Naive B cell (primary cell): ENCODE measurements at regions not wholly inside any gene's neighbourhood (a gene's known extent, or its start where the extent isn't known, plus 50 kb on each side); places are given as distances from the start of the nearest gene placed in this dataset.
A peak's percentile ranks its signal among the peaks of the same experiment; 100 is the strongest.

Experiments
- ATAC-seq, 2 donors: fragments of 150-1000 bp; cut with Tn5 transposase; 2 replicates each; pipeline ENCODE4 v1.10.0; 2021; ENCODE audit warnings: low read depth in 2 of 2, mild to moderate bottlenecking in 2 of 2, moderate library complexity in 2 of 2
- DNase-seq: peaks from one replicate; pipeline ENCODE4 v3.0.0; 2022
- H3K27ac Mint-ChIP-seq, 6 donors: one replicate each; pipeline ENCODE4 v1.8.0; 2020 to 2022; ENCODE audit warnings: mild to moderate bottlenecking in 6 of 6, mixed read lengths in 6 of 6, moderate library complexity in 5 of 6, inconsistent platforms in 2 of 6
- H3K27me3 Mint-ChIP-seq, 3 donors: one replicate each; pipeline ENCODE4 v1.8.0; 2021 to 2022; ENCODE audit warnings: mixed read lengths in 3 of 3, mild to moderate bottlenecking in 1 of 3
- H3K36me3 Mint-ChIP-seq, 2 donors: one replicate each; pipeline ENCODE4 v1.8.0; 2020 to 2022; ENCODE audit warnings: mixed read lengths in 2 of 2, inconsistent platforms in 1 of 2, mild to moderate bottlenecking in 1 of 2
- H3K4me1 Mint-ChIP-seq, 3 donors: one replicate each; pipeline ENCODE4 v1.8.0; 2020 to 2022; ENCODE audit warnings: mixed read lengths in 3 of 3, inconsistent platforms in 1 of 3, mild to moderate bottlenecking in 1 of 3, moderate library complexity in 1 of 3
- H3K4me3 Mint-ChIP-seq, 8 donors: one replicate each; pipeline ENCODE4 v1.8.0; 2020 to 2022; ENCODE audit warnings: mild to moderate bottlenecking in 8 of 8, mixed read lengths in 8 of 8, moderate library complexity in 8 of 8, inconsistent platforms in 2 of 8
- H3K9me3 Mint-ChIP-seq, 7 donors: one replicate each; pipeline ENCODE4 v1.8.0; 2020 to 2022; ENCODE audit warnings: mixed read lengths in 7 of 7, mild to moderate bottlenecking in 5 of 7, inconsistent platforms in 2 of 7, moderate library complexity in 1 of 7

DNA sequence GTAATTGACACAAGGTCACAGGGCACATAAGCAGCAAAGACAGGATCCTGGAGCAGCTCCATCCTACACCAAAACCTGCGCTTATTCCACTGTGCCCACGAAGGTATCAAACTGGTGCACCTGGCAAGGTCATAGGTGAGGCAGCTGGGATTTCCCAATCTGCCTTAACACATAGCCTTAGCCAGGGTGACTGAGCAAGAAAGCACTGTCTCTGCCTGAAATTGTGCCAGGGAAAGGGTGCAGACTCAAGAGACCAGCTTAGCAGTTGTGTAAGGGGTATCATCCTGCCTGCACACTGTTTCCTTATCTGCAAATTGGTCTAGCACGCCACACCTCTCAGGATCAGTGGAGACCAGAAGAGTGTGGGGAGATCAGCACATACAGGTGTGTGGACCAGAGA lies 82.8 kb downstream of the MAFB start:
- Mint-ChIP-seq H3K4me3 (no peak overlapping the region), H3K36me3 (no peaks in the 10 kb centered on the region), H3K27ac (no peak overlapping the region), H3K27me3 (peaks cover 7 to 27% (median 15%) of the 10 kb centered on the region in 3 donors), H3K9me3 (peaks cover 0 to 9% (median 3%) of the 10 kb centered on the region in 7 donors), H3K4me1 (no peaks in the 10 kb centered on the region)
- ATAC-seq = no peak
- no peak for DNase-seq

GRCh38 chr20:40604416-40604815 lies 84.6 kb downstream of the MAFB start:
- Mint-ChIP-seq H3K9me3 (peaks cover 0 to 17% (median 3%) of the 10 kb centered on the region in 7 donors), H3K27me3 (peaks cover 7 to 27% (median 11%) of the 10 kb centered on the region in 3 donors), H3K4me1 (no peaks in the 10 kb centered on the region), H3K36me3 (no peaks in the 10 kb centered on the region), H3K4me3 (no peak overlapping the region), H3K27ac (no peak overlapping the region)
- ATAC-seq = no peak
- DNase-seq = no peak

- DNase-seq = no peak
- H3K27ac Mint-ChIP-seq = peak overlapping the region in 1 of 6 donors; percentile 17
Measured at GRCh38 chr20:40603057-40603651, 85.9 kb downstream of the MAFB start.

DNA sequence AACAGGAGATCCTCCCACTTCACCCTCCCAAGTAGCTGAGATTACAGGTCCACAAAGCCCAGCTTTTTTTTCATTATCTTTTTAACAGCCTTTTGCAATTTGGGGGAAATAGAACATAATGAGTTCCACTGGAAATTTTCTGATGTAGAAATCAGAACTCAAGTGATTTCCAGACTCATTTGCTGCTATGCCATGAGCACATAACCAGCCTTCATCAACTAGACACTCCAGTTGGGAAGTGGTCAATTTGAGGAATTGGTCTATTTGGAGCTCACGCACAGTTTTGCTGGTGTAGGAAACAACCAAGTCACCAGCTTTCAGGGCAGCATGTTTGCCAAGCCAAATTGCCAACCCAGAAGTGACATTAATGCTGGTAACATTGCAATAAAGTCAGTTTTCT lies 86.7 kb downstream of the MAFB start:
- peaks cover 0 to 24% (median 11%) of the 10 kb centered on the region in 3 donors for H3K27me3 Mint-ChIP-seq
- H3K4me3 Mint-ChIP-seq = no peak overlapping the region
- peaks cover 4 to 21% (median 6%) of the 10 kb centered on the region in 7 donors for H3K9me3 Mint-ChIP-seq
- no peak for DNase-seq
- H3K4me1 Mint-ChIP-seq = no peaks in the 10 kb centered on the region
- no peak for ATAC-seq
- H3K36me3 Mint-ChIP-seq = peaks cover 0 to 7% of the 10 kb centered on the region in 2 donors
- no peak overlapping the region for H3K27ac Mint-ChIP-seq

More at GRCh38 chr20:40603057-40603651, 85.9 kb downstream of the MAFB start:
- no peak for ATAC-seq
- H3K4me1 Mint-ChIP-seq = no peaks in the 10 kb centered on the region
- peaks cover 2 to 27% (median 11%) of the 10 kb centered on the region in 3 donors for H3K27me3 Mint-ChIP-seq
- peaks cover 0 to 7% of the 10 kb centered on the region in 2 donors for H3K36me3 Mint-ChIP-seq
- no peak overlapping the region for H3K4me3 Mint-ChIP-seq
- H3K9me3 Mint-ChIP-seq = peaks cover 4 to 22% (median 6%) of the 10 kb centered on the region in 7 donors

- no peak for DNase-seq
- Mint-ChIP-seq H3K4me3 (no peak overlapping the region), H3K4me1 (no peaks in the 10 kb centered on the region), H3K9me3 (peaks cover 4 to 21% (median 6%) of the 10 kb centered on the region in 7 donors), H3K27me3 (peaks cover 8 to 21% (median 9%) of the 10 kb centered on the region in 3 donors), H3K27ac (no peak overlapping the region), H3K36me3 (peaks cover 0 to 7% of the 10 kb centered on the region in 2 donors)
- no peak for ATAC-seq
Measured at GRCh38 chr20:40600441-40601219, 88.4 kb downstream of the MAFB start.

DNA sequence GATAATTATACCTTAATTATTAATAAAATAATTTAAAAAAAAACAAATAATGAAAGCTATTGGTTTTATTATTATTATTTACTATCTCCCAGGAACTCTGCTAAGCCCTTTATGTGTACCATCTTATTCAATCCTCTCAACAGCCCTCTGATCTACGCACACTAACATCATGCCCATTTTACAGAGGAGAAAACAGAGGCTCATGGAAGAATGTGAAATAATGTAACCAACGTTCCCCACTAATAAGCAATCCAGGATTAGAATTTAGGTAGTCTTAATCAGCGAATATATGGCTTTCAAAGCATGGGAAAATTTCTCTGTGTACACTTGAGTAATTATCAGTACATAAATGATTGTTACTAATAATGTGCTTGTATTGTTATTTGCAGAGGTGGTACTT lies 89.0 kb downstream of the MAFB start:
- H3K9me3 Mint-ChIP-seq = peaks cover 6 to 26% (median 9%) of the 10 kb centered on the region in 7 donors
- no peaks in the 10 kb centered on the region for H3K4me1 Mint-ChIP-seq
- no peak for ATAC-seq
- no peak for DNase-seq
- peaks cover 0 to 13% of the 10 kb centered on the region in 2 donors for H3K36me3 Mint-ChIP-seq
- H3K4me3 Mint-ChIP-seq = no peak overlapping the region
- H3K27me3 Mint-ChIP-seq = peaks cover 9 to 27% (median 13%) of the 10 kb centered on the region in 3 donors
- H3K27ac Mint-ChIP-seq = no peak overlapping the region

GRCh38 chr20:40592941-40593340 lies 96.1 kb downstream of the MAFB start:
- Mint-ChIP-seq H3K36me3 (peaks cover 0 to 7% of the 10 kb centered on the region in 2 donors), H3K9me3 (peaks cover 0 to 10% (median 6%) of the 10 kb centered on the region in 7 donors), H3K4me3 (no peak overlapping the region), H3K27ac (no peak overlapping the region), H3K4me1 (no peaks in the 10 kb centered on the region), H3K27me3 (peaks cover 13 to 31% (median 28%) of the 10 kb centered on the region in 3 donors)
- DNase-seq (no peak), ATAC-seq (no peak)

DNA sequence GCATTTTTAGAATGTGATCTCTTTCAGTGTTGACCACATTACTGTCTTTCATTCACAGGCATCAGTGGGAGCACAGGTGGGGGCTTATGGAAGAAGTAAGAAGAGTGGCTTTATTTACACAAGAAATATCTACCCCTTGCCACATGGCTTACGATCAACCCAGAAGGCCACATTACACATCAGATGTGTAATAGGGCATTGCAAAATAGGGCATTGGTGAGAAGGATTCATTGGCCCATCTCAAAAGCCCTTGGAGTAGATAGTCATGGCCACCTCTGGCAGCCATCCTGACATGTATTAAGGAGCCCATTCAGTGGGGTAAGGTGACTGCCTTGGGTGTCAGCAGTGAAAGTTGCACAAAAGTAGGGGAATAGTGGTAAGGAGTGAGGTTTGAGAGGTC lies 97.5 kb downstream of the MAFB start:
- Mint-ChIP-seq H3K36me3 (peaks cover 0 to 7% of the 10 kb centered on the region in 2 donors), H3K4me3 (peak overlapping the region in 1 of 8 donors; percentile 1), H3K27me3 (peaks cover 6 to 31% (median 20%) of the 10 kb centered on the region in 3 donors), H3K27ac (no peak overlapping the region), H3K4me1 (no peaks in the 10 kb centered on the region), H3K9me3 (peaks cover 0 to 10% (median 6%) of the 10 kb centered on the region in 7 donors)
- ATAC-seq (no peak), DNase-seq (no peak)

GRCh38 chr20:40591119-40591518 lies 97.9 kb downstream of the MAFB start:
- Mint-ChIP-seq H3K4me1 (no peaks in the 10 kb centered on the region), H3K27ac (no peak overlapping the region), H3K36me3 (peaks cover 0 to 7% of the 10 kb centered on the region in 2 donors), H3K4me3 (no peak overlapping the region), H3K27me3 (peaks cover 5 to 31% (median 18%) of the 10 kb centered on the region in 3 donors), H3K9me3 (peaks cover 0 to 10% (median 6%) of the 10 kb centered on the region in 7 donors)
- no peak for ATAC-seq
- DNase-seq = no peak

DNA sequence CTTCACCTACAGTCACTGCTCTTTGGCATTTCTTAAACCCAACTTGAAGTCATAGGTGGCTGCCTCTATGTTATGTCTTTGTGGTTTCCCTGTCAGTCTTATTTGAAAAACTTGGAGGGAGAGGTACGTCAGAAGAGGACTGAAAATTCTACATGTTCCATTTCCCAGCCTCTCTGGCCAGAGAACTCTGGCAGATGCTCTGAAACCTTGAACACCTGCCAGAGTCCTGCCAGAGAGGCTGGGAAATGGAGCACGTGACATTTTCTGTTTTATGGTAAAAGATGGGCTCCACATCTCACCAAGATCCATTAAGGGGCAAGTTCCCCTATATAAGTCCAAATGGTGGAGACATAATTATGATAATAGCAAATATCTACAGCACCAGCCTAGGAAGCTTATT lies 99.5 kb downstream of the MAFB start:
- H3K4me1 Mint-ChIP-seq = no peaks in the 10 kb centered on the region
- peaks cover 0 to 5% (median 3%) of the 10 kb centered on the region in 7 donors for H3K9me3 Mint-ChIP-seq
- peaks cover 5 to 22% (median 10%) of the 10 kb centered on the region in 3 donors for H3K27me3 Mint-ChIP-seq
- H3K27ac Mint-ChIP-seq = no peak overlapping the region
- DNase-seq (no peak), ATAC-seq (no peak)
- no peak overlapping the region for H3K4me3 Mint-ChIP-seq
- H3K36me3 Mint-ChIP-seq = no peaks in the 10 kb centered on the region

GRCh38 chr20:40588891-40589290 lies 100.1 kb downstream of the MAFB start:
- no peak for ATAC-seq
- DNase-seq = no peak
- Mint-ChIP-seq H3K36me3 (no peaks in the 10 kb centered on the region), H3K9me3 (peaks cover 0 to 5% (median 3%) of the 10 kb centered on the region in 7 donors), H3K27me3 (peaks cover 5 to 22% (median 10%) of the 10 kb centered on the region in 3 donors), H3K4me3 (no peak overlapping the region), H3K4me1 (no peaks in the 10 kb centered on the region), H3K27ac (no peak overlapping the region)

- H3K36me3 Mint-ChIP-seq = no peaks in the 10 kb centered on the region
- H3K27ac Mint-ChIP-seq = no peak overlapping the region
- H3K4me3 Mint-ChIP-seq = no peak overlapping the region
- H3K9me3 Mint-ChIP-seq = peaks cover 0 to 5% (median 0%) of the 10 kb centered on the region in 7 donors
- peaks cover 5 to 18% (median 13%) of the 10 kb centered on the region in 3 donors for H3K27me3 Mint-ChIP-seq
- ATAC-seq = no peak
- H3K4me1 Mint-ChIP-seq = no peaks in the 10 kb centered on the region
- DNase-seq = no peak
Measured at GRCh38 chr20:40587038-40587437, 102.0 kb downstream of the MAFB start.

GRCh38 chr20:40584130-40584809 lies 104.8 kb downstream of the MAFB start:
- no peak for ATAC-seq
- Mint-ChIP-seq H3K4me3 (no peak overlapping the region), H3K27me3 (peaks cover 10 to 19% (median 11%) of the 10 kb centered on the region in 3 donors), H3K27ac (no peak overlapping the region), H3K36me3 (no peaks in the 10 kb centered on the region), H3K4me1 (no peaks in the 10 kb centered on the region), H3K9me3 (peaks cover 0 to 4% (median 0%) of the 10 kb centered on the region in 7 donors)
- DNase-seq = no peak
